ENCODE measurements at regions not wholly inside any gene's neighbourhood (a gene's known extent, or its start where the extent isn't known, plus 50 kb on each side); places are given as distances from the start of the nearest gene placed in this dataset.

DNA sequence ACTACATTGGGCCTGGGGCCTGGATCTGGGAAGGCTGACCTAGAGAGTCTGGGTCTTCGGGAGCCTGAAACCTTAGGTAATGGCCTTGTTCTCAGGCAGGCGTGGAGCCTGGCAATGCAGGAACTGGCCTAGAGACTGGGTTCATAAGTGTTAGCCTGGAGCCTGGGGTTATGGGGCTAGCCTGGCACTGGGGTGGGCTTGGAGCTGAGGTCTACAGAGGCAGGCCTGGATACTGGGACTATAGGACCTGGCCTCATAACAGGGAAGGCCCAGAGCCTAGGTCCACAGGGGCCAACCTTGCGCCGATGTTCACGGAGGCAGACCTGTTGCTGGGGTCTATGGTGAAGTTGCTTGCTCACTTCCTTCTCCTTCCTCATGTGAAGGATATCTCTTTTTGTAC lies 843.8 kb upstream of the GJE1 start:
- H3K4me2 ChIP-seq (ENCODE audit: low read length, poor library complexity, severe bottlenecking): no peak overlapping the region
- H2BK15ac ChIP-seq (ENCODE audit: low read depth, poor library complexity, severe bottlenecking): no peak overlapping the region
- no peak overlapping the region for H4K8ac ChIP-seq (ENCODE audit: low read length)
- H2BK120ac ChIP-seq (ENCODE audit: low read depth, low read length): no peak overlapping the region
- H2AK5ac ChIP-seq (ENCODE audit: low read length, severe bottlenecking): no peak overlapping the region
- no peak overlapping the region for H3K14ac ChIP-seq (ENCODE audit: low read length in 2 of 2)
- no peak overlapping the region for H3K9ac ChIP-seq (ENCODE audit: low read length)
- no peak overlapping the region for H3K4me3 ChIP-seq (ENCODE audit: insufficient read depth in 1 of 2, low read depth in 1 of 2, low read length in 2 of 2)
- H3K79me1 ChIP-seq (replicated peaks; ENCODE audit: low read length, poor library complexity, severe bottlenecking): no peaks in the 10 kb centered on the region
- no peak overlapping the region for H2AFZ ChIP-seq (ENCODE audit: low read depth, low read length)
- WGBS: 99% methylated on average over 4 of the region's 5 CpGs
- no peaks in the 10 kb centered on the region for H3K4me1 ChIP-seq (ENCODE audit: control insufficient read depth, insufficient read depth, low read depth, low read length)
- no peak overlapping the region for H2BK5ac ChIP-seq (ENCODE audit: low read depth, low read length, poor library complexity, severe bottlenecking)
- no peak overlapping the region for H3K23ac ChIP-seq (ENCODE audit: low read length in 2 of 2)
- H3K27ac ChIP-seq (ENCODE audit: low read length, poor library complexity, severe bottlenecking): no peak overlapping the region
- H3K36me3 ChIP-seq (ENCODE audit: control insufficient read depth in 1 of 2, insufficient read depth in 2 of 2, low read depth in 1 of 2, low read length in 2 of 2): no peaks in the 10 kb centered on the region
- H3K4ac ChIP-seq (ENCODE audit: low read depth in 1 of 2, low read length in 2 of 2): no peak overlapping the region
- no peaks in the 10 kb centered on the region for H3K27me3 ChIP-seq (ENCODE audit: control insufficient read depth in 1 of 2, insufficient read depth in 1 of 2, low read length in 2 of 2)
- H4K91ac ChIP-seq (ENCODE audit: low read length): no peak overlapping the region
- no peak overlapping the region for H3K18ac ChIP-seq (ENCODE audit: low read depth in 1 of 2, low read length in 2 of 2)
- no peak for DNase-seq
- no peak overlapping the region for H2BK12ac ChIP-seq (ENCODE audit: low read length in 2 of 2)
- H3K9me3 ChIP-seq (ENCODE audit: control insufficient read depth, low read length): no peaks in the 10 kb centered on the region

DNA sequence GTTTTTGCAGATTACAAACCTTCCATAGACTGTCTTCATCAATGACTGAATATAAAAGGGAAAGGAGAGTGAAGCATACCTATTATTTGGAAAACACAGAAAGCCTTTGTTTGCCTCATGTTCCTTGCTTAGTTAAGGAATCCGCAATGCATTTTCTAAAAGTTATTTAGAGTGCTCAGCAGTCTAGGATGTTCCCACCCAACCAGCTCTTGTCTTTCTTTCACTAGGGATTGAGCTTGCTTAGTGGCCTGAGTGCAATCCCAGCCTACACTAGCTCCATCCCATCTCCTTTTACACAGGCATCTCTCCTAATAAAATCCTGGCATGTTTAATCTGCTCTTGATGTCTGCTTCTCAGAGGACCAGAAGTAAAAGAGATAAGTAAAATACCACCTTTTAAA lies 850.5 kb upstream of the GJE1 start:
- no peak for DNase-seq
- Histone ChIP-seq H3K4me2 (ENCODE audit: low read length, poor library complexity, severe bottlenecking) (no peak overlapping the region), H3K79me1 (replicated peaks; ENCODE audit: low read length, poor library complexity, severe bottlenecking) (no peaks in the 10 kb centered on the region), H3K23ac (ENCODE audit: low read length in 2 of 2) (no peak overlapping the region), H3K4ac (ENCODE audit: low read depth in 1 of 2, low read length in 2 of 2) (no peak overlapping the region), H3K9ac (ENCODE audit: low read length) (no peak overlapping the region), H3K27ac (ENCODE audit: low read length, poor library complexity, severe bottlenecking) (no peak overlapping the region), H2AK5ac (ENCODE audit: low read length, severe bottlenecking) (no peak overlapping the region), H3K14ac (ENCODE audit: low read length in 2 of 2) (no peak overlapping the region), H2AFZ (ENCODE audit: low read depth, low read length) (no peak overlapping the region), H3K4me3 (ENCODE audit: insufficient read depth in 1 of 2, low read depth in 1 of 2, low read length in 2 of 2) (no peak overlapping the region), H4K91ac (ENCODE audit: low read length) (no peak overlapping the region), H2BK120ac (ENCODE audit: low read depth, low read length) (no peak overlapping the region), H2BK12ac (ENCODE audit: low read length in 2 of 2) (no peak overlapping the region), H3K27me3 (ENCODE audit: control insufficient read depth in 1 of 2, insufficient read depth in 1 of 2, low read length in 2 of 2) (no peaks in the 10 kb centered on the region), H2BK5ac (ENCODE audit: low read depth, low read length, poor library complexity, severe bottlenecking) (no peak overlapping the region), H3K18ac (ENCODE audit: low read depth in 1 of 2, low read length in 2 of 2) (no peak overlapping the region), H3K4me1 (ENCODE audit: control insufficient read depth, insufficient read depth, low read depth, low read length) (no peaks in the 10 kb centered on the region), H2BK15ac (ENCODE audit: low read depth, poor library complexity, severe bottlenecking) (no peak overlapping the region), H4K8ac (ENCODE audit: low read length) (no peak overlapping the region), H3K36me3 (ENCODE audit: control insufficient read depth in 1 of 2, insufficient read depth in 2 of 2, low read depth in 1 of 2, low read length in 2 of 2) (no peaks in the 10 kb centered on the region), H3K9me3 (ENCODE audit: control insufficient read depth, low read length) (no peaks in the 10 kb centered on the region)
- WGBS: 95% methylated on average over 1 of the region's 1 CpG

DNA sequence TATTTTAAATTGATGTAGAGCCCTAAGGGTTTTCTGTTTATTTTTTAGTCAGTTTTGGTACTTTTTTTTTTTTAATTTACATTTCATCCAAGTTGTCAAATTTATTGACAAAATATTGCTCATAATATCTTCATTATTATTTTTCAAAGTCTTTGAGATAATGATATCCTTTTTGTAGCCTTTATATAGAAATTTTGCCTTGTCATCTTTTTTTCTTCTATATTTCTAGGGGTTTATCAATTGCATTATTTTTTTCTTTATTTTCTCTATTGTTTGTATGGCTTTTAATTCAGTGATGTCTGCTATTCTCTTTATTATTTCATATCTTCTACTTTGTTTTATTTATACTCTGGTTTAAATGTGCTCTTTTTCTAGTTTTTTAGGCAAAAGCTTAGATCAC lies 863.0 kb upstream of the GJE1 start:
- Histone ChIP-seq H3K4ac (ENCODE audit: low read depth in 1 of 2, low read length in 2 of 2) (no peak overlapping the region), H3K27me3 (ENCODE audit: control insufficient read depth in 1 of 2, insufficient read depth in 1 of 2, low read length in 2 of 2) (no peaks in the 10 kb centered on the region), H3K18ac (ENCODE audit: low read depth in 1 of 2, low read length in 2 of 2) (no peak overlapping the region), H3K23ac (ENCODE audit: low read length in 2 of 2) (no peak overlapping the region), H2BK12ac (ENCODE audit: low read length in 2 of 2) (no peak overlapping the region), H2AK5ac (ENCODE audit: low read length, severe bottlenecking) (no peak overlapping the region), H2BK5ac (ENCODE audit: low read depth, low read length, poor library complexity, severe bottlenecking) (no peak overlapping the region), H4K91ac (ENCODE audit: low read length) (no peak overlapping the region), H3K9me3 (ENCODE audit: control insufficient read depth, low read length) (peaks cover 5% of the 10 kb centered on the region), H2AFZ (ENCODE audit: low read depth, low read length) (no peak overlapping the region), H3K36me3 (ENCODE audit: control insufficient read depth in 1 of 2, insufficient read depth in 2 of 2, low read depth in 1 of 2, low read length in 2 of 2) (no peaks in the 10 kb centered on the region), H2BK120ac (ENCODE audit: low read depth, low read length) (no peak overlapping the region), H3K4me3 (ENCODE audit: insufficient read depth in 1 of 2, low read depth in 1 of 2, low read length in 2 of 2) (no peak overlapping the region), H3K27ac (ENCODE audit: low read length, poor library complexity, severe bottlenecking) (no peak overlapping the region), H3K4me2 (ENCODE audit: low read length, poor library complexity, severe bottlenecking) (no peak overlapping the region), H3K79me1 (replicated peaks; ENCODE audit: low read length, poor library complexity, severe bottlenecking) (no peaks in the 10 kb centered on the region), H3K14ac (ENCODE audit: low read length in 2 of 2) (no peak overlapping the region), H2BK15ac (ENCODE audit: low read depth, poor library complexity, severe bottlenecking) (no peak overlapping the region), H3K9ac (ENCODE audit: low read length) (no peak overlapping the region), H3K4me1 (ENCODE audit: control insufficient read depth, insufficient read depth, low read depth, low read length) (no peaks in the 10 kb centered on the region), H4K8ac (ENCODE audit: low read length) (no peak overlapping the region)
- DNase-seq: no peak

DNA sequence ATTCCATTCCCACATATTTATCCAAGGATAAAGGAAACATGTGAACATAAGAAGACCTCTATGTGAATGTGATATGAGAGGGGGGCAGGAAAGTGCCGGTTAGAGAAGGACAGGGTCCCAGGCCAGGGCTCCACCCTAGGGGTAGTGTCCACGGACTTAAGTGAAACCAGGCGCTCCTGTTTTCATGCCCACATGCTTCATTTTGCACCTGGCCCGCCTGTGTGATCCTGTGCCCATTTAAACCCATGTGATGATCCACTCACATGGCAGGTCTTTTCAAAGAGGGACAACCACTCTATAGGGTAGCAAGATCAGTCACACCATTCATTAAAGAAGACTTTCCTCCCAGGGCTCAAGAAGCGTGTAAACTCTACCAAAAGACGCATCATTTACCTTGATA lies 865.3 kb upstream of the GJE1 start:
- Histone ChIP-seq H2BK12ac (ENCODE audit: low read length in 2 of 2) (no peak overlapping the region), H3K4me3 (ENCODE audit: insufficient read depth in 1 of 2, low read depth in 1 of 2, low read length in 2 of 2) (no peak overlapping the region), H2BK120ac (ENCODE audit: low read depth, low read length) (no peak overlapping the region), H4K8ac (ENCODE audit: low read length) (no peak overlapping the region), H3K4me1 (ENCODE audit: control insufficient read depth, insufficient read depth, low read depth, low read length) (no peaks in the 10 kb centered on the region), H4K91ac (ENCODE audit: low read length) (no peak overlapping the region), H2BK5ac (ENCODE audit: low read depth, low read length, poor library complexity, severe bottlenecking) (no peak overlapping the region), H3K9me3 (ENCODE audit: control insufficient read depth, low read length) (peaks cover 5% of the 10 kb centered on the region), H3K23ac (ENCODE audit: low read length in 2 of 2) (no peak overlapping the region), H2AK5ac (ENCODE audit: low read length, severe bottlenecking) (no peak overlapping the region), H3K27ac (ENCODE audit: low read length, poor library complexity, severe bottlenecking) (no peak overlapping the region), H3K14ac (ENCODE audit: low read length in 2 of 2) (no peak overlapping the region), H3K27me3 (ENCODE audit: control insufficient read depth in 1 of 2, insufficient read depth in 1 of 2, low read length in 2 of 2) (no peaks in the 10 kb centered on the region), H3K79me1 (replicated peaks; ENCODE audit: low read length, poor library complexity, severe bottlenecking) (no peaks in the 10 kb centered on the region), H3K36me3 (ENCODE audit: control insufficient read depth in 1 of 2, insufficient read depth in 2 of 2, low read depth in 1 of 2, low read length in 2 of 2) (no peaks in the 10 kb centered on the region), H2AFZ (ENCODE audit: low read depth, low read length) (no peak overlapping the region), H3K4ac (ENCODE audit: low read depth in 1 of 2, low read length in 2 of 2) (no peak overlapping the region), H2BK15ac (ENCODE audit: low read depth, poor library complexity, severe bottlenecking) (no peak overlapping the region), H3K4me2 (ENCODE audit: low read length, poor library complexity, severe bottlenecking) (no peak overlapping the region), H3K9ac (ENCODE audit: low read length) (no peak overlapping the region), H3K18ac (ENCODE audit: low read depth in 1 of 2, low read length in 2 of 2) (no peak overlapping the region)
- 97% methylated on average over 6 of the region's 6 CpGs for WGBS
- DNase-seq: no peak
